Pancreas (tissue), 10 donors: ENCODE measurements at regions not wholly inside any gene's neighbourhood (a gene's known extent, or its start where the extent isn't known, plus 50 kb on each side); places are given as distances from the start of the nearest gene placed in this dataset.

Source experiments
- ATAC-seq, 4 donors: fragments of 200-7000 bp; cut with Tn5 transposase; one replicate each; pipeline versions ENCODE4 v1.8.0 to v1.9.1; 2020; ENCODE audit warnings: mild to moderate bottlenecking in 4 of 4, moderate library complexity in 4 of 4
- DNase-seq, 6 donors: peaks; one replicate each; pipeline ENCODE4 v3.0.0-alpha.2; 2020
- FAIRE-seq: peaks from 2 replicates; lab custom pipeline; 2012; peaks lifted over from hg19 to GRCh38; lab: Jason Lieb, UNC
- H3K27ac ChIP-seq, 4 donors: fragments of 200-600 bp; sonication (generic); 1 replicate in 3 of 4; 2 replicates in 1 of 4; pipeline versions ENCODE4 v1.5.0 to v1.8.0; 2020
- H3K27me3 ChIP-seq, 4 donors: fragments of 200-600 bp; one replicate each; pipeline ENCODE4 v1.8.0; 2021
- H3K36me3 ChIP-seq, 3 donors: fragments of 200-600 bp; sonication (generic) in 1 of 3; one replicate each; pipeline versions ENCODE4 v1.5.0 to v1.8.0; 2020 to 2021
- H3K4me1 ChIP-seq, 3 donors: fragments of 200-600 bp; one replicate each; pipeline ENCODE4 v1.8.0; 2021
- H3K4me3 ChIP-seq, 4 donors: fragments of 200-600 bp; sonication (generic) in 2 of 4; one replicate each; pipeline versions ENCODE4 v1.5.0 to v1.8.0; 2020 to 2021
- H3K9me3 ChIP-seq, 4 donors: fragments of 200-600 bp; one replicate each; pipeline ENCODE4 v1.8.0; 2021
- CTCF ChIP-seq, 4 donors: fragments of 200-600 bp; sonication (generic) in 3 of 4; IDR thresholded peaks; one replicate each; pipeline versions ENCODE4 v1.5.0 to v1.8.0; 2021; ENCODE audit warnings: antibody characterized with exemption in 4 of 4
- WGBS, 2 donors: extraction: QIAGEN DNeasy Blood & Tissue Kit; methylation state at CpG; one replicate each; pipeline ENCODE4 v1.1.7; 2013; 5-methylcytosine and 5-hydroxymethylcytosine counted together
- intact Hi-C, 3 donors: fragments of 100-400 bp; cut with DNase I; formaldehyde crosslinking; loops; one replicate each; pipeline versions ENCODE4 v1.11.1 to v1.14.2; 2022
- donor health status: healthy with polysubstance abuse.
- donor health status: DM: no; HTN: no; CAD: no; lungs with moderate emphysema.
- donor health status: DM: no; HTN: no; CAD: no.
- donor health status: control.
- donor health status: control.
- donor health status: Bipolar disorder and iron deficiency.
- donor health status: DM: yes; HTN: yes; CAD: no.
- donor health status: DM: no; HTN: no; CAD: no.
- donor health status: DM: no; HTN: no; CAD: no.
- donor health status: DM: yes; HTN: yes; CAD: no.

DNA sequence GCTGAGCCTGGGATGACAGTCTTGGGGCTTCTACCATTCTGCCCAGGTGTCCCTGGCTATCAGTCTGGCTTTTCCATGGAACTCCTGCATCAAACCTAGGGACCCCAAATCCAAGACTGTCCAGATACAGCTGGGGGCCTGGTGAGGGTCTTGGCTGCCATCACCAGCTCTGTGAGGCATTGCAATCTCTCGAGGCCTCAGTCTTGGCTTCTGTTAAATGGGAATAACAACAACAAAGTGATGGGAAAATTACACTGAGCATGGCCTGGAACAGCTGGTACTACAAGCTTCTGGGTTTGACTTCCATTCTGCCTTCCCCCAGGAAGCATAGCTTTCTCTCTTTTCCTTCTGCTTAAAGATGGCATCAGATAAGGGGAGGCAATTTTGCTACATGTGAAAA lies 50.0 kb upstream of the LCTL start:
- Histone ChIP-seq H3K27ac (no peak overlapping the region), H3K9me3 (no peaks in the 10 kb centered on the region), H3K4me3 (no peak overlapping the region), H3K4me1 (peaks cover 0 to 3% (median 0%) of the 10 kb centered on the region in 3 donors), H3K27me3 (no peaks in the 10 kb centered on the region), H3K36me3 (no peaks in the 10 kb centered on the region)
- ATAC-seq, result no peak
- no peak for DNase-seq
- TF ChIP-seq CTCF (IDR thresholded peaks at IDR 0.05), result no peak
- 62 to 81% methylated on average over 1 of the region's 1 CpG for WGBS, 2 donors
- FAIRE-seq, result no peak
- intact Hi-C loops, result no loop called here

GRCh38 chr15:66617137-66618090 lies 51.6 kb upstream of the LCTL start:
- FAIRE-seq, result no peak
- no peaks in the 10 kb centered on the region for H3K9me3 ChIP-seq
- intact Hi-C loops, result no loop called here
- no peak overlapping the region for H3K4me3 ChIP-seq
- no peaks in the 10 kb centered on the region for H3K27me3 ChIP-seq
- no peaks in the 10 kb centered on the region for H3K4me1 ChIP-seq
- ATAC-seq, result peak in 3 of 4 donors; percentile 41 to 71 (median 54)
- H3K27ac ChIP-seq, result peak overlapping the region in 2 of 4 donors; percentile 53 to 76
- H3K36me3 ChIP-seq, result no peaks in the 10 kb centered on the region
- no peak for TF ChIP-seq CTCF (IDR thresholded peaks at IDR 0.05)
- peak in 4 of 6 donors; percentile 35 to 65 (median 43) for DNase-seq
- WGBS, 2 donors, result 70 to 72% methylated on average over 15 of the region's 15 CpGs

- H3K27ac ChIP-seq, result no peak overlapping the region
- no peaks in the 10 kb centered on the region for H3K9me3 ChIP-seq
- H3K27me3 ChIP-seq, result no peaks in the 10 kb centered on the region
- 25% methylated on average over 17 of the region's 17 CpGs for WGBS, 2 donors
- H3K4me3 ChIP-seq, result no peak overlapping the region
- ATAC-seq (peak; percentile 91 to 95 (median 94)), DNase-seq (peak; percentile 56 to 90 (median 82)), FAIRE-seq (no peak)
- peak; percentile 79 to 91 (median 86) for TF ChIP-seq CTCF (IDR thresholded peaks at IDR 0.05)
- intact Hi-C loops, result no loop called here
- no peaks in the 10 kb centered on the region for H3K4me1 ChIP-seq
- no peaks in the 10 kb centered on the region for H3K36me3 ChIP-seq
Observed at GRCh38 chr15:66619152-66619903, 53.5 kb upstream of the LCTL start.

GRCh38 chr15:66620341-66620740 lies 54.5 kb upstream of the LCTL start:
- Histone ChIP-seq H3K9me3 (no peaks in the 10 kb centered on the region), H3K36me3 (no peaks in the 10 kb centered on the region), H3K4me3 (no peak overlapping the region), H3K27ac (no peak overlapping the region), H3K27me3 (no peaks in the 10 kb centered on the region), H3K4me1 (no peaks in the 10 kb centered on the region)
- no peak for TF ChIP-seq CTCF (IDR thresholded peaks at IDR 0.05)
- no peak for FAIRE-seq
- DNase-seq, result no peak
- intact Hi-C loops, result loop anchor here (5.0 to 10.0 kb wide), 2 partner anchors 154 to 157 kb away; no protein-coding TSS in a partner anchor
- no peak for ATAC-seq
- WGBS, 2 donors, result 74 to 79% methylated on average over 3 of the region's 3 CpGs
